A549 (cell line): ENCODE measurements at regions not wholly inside any gene's neighbourhood (a gene's known extent, or its start where the extent isn't known, plus 50 kb on each side); places are given as distances from the start of the nearest gene placed in this dataset.
A peak's percentile ranks its signal among the peaks of the same experiment; 100 is the strongest.

Source experiments
- ATAC-seq, 2 experiments: fragments of 200-7000 bp in 1 of 2; fragments of >200 bp in 1 of 2; cut with Nextera tagmentation in 1 of 2; cut with Tn5 transposase in 1 of 2; 3 replicates each; pipeline versions ENCODE4 v1.8.0 to v1.9.1; 2018 to 2020; ENCODE audit warnings: mild to moderate bottlenecking in 1 of 2, moderate library complexity in 1 of 2
- CTCF ChIA-PET: fragments of 300-600 bp; sonication (Branson Sonifier 250); formaldehyde crosslinking; extraction: SDS; loops from one replicate; lab custom pipeline; 2021; ENCODE audit warnings: antibody characterized with exemption, inconsistent platforms; lab: Yijun Ruan, JAX
- POLR2A ChIA-PET: fragments of 350-600 bp; formaldehyde crosslinking; extraction: SDS; loops from one replicate; lab custom pipeline; 2021; ENCODE audit warnings: antibody characterized with exemption, inconsistent platforms; lab: Yijun Ruan, JAX
- DNase-seq, 2 experiments: peaks; one replicate each; pipeline versions ENCODE4 v3.0.0 to v3.0.0-alpha.2; 2011 to 2016; ENCODE audit warnings: low read depth in 1 of 2, low spot score in 1 of 2
- FAIRE-seq: peaks from 2 replicates; lab custom pipeline; 2011; peaks lifted over from hg19 to GRCh38; lab: Jason Lieb, UNC
- H3K27ac ChIP-seq, 2 experiments: fragments of >200 bp; sonication (Bioruptor Twin); formaldehyde crosslinking; 3 replicates each; pipeline ENCODE4 v1.5.1; 2016 to 2017
- H3K4me1 ChIP-seq: fragments of >200 bp; sonication (Bioruptor Twin); formaldehyde crosslinking; 3 replicates; pipeline ENCODE4 v1.6.1; 2016
- H3K4me2 ChIP-seq: fragments of >200 bp; sonication (Bioruptor Twin); formaldehyde crosslinking; 3 replicates; pipeline ENCODE4 v1.6.1; 2016
- H3K4me3 ChIP-seq: fragments of >200 bp; sonication (Bioruptor Twin); formaldehyde crosslinking; 3 replicates; pipeline ENCODE4 v1.5.1; 2016
- H3K9me3 ChIP-seq: fragments of >200 bp; sonication (Bioruptor Twin); formaldehyde crosslinking; 3 replicates; pipeline ENCODE4 v1.6.1; 2016
- BCL3 ChIP-seq: fragments of >200 bp; sonication (Bioruptor Twin); formaldehyde crosslinking; IDR thresholded peaks from 3 replicates; pipeline ENCODE4 v1.6.1; 2016
- BHLHE40 ChIP-seq: IDR thresholded peaks from 2 replicates; pipeline ENCODE4 v1.6.1; 2012; ENCODE audit warnings: low read depth, low read length, inconsistent platforms
- CEBPB ChIP-seq, 2 experiments: fragments of >200 bp in 1 of 2; sonication (Bioruptor Twin) in 1 of 2; formaldehyde crosslinking in 1 of 2; IDR thresholded peaks; 2 replicates each; pipeline ENCODE4 v1.6.1; 2012 to 2016
- CHD4 ChIP-seq: fragments of 200-600 bp; sonication (generic); IDR thresholded peaks from 2 replicates; pipeline ENCODE4 v1.6.1; 2016; ENCODE audit warnings: antibody characterized with exemption, mild to moderate bottlenecking, borderline replicate concordance
- CTCF ChIP-seq: fragments of >200 bp; sonication (Bioruptor Twin); formaldehyde crosslinking; IDR thresholded peaks from 3 replicates; pipeline ENCODE4 v1.5.1; 2016
- E2F6 ChIP-seq: IDR thresholded peaks from 2 replicates; pipeline ENCODE4 v1.6.1; 2012; ENCODE audit warnings: low read depth, borderline replicate concordance
- EP300 ChIP-seq, 2 experiments: fragments of >200 bp; sonication (Bioruptor Twin); formaldehyde crosslinking; IDR thresholded peaks; 2 replicates in 1 of 2; 3 replicates in 1 of 2; pipeline ENCODE4 v1.6.1; 2016 to 2017
- ESRRA ChIP-seq: fragments of 150-350 bp; IDR thresholded peaks from 2 replicates; pipeline ENCODE4 v1.6.1; 2014; ENCODE audit warnings: mild to moderate bottlenecking, low read length, borderline replicate concordance
- HEYL ChIP-seq: fragments of 250-450 bp; sonication (Bioruptor Pico); IDR thresholded peaks from 2 replicates; pipeline ENCODE4 v1.8.0; 2021; ENCODE audit warnings: mild to moderate bottlenecking, moderate library complexity
- HMGXB4 ChIP-seq: fragments of 250-450 bp; sonication (Bioruptor Pico); IDR thresholded peaks from 2 replicates; pipeline ENCODE4 v1.5.0; 2021; ENCODE audit warnings: mild to moderate bottlenecking, moderate library complexity, borderline replicate concordance
- KDM5A ChIP-seq: fragments of 200-600 bp; sonication (generic); IDR thresholded peaks from 2 replicates; pipeline ENCODE4 v1.6.1; 2016; ENCODE audit warnings: antibody characterized with exemption, mild to moderate bottlenecking
- MAZ ChIP-seq: fragments of 150-350 bp; IDR thresholded peaks from 2 replicates; pipeline ENCODE4 v1.6.1; 2014; ENCODE audit warnings: antibody characterized with exemption, low read depth, low read length, borderline replicate concordance
- NFE2L2 ChIP-seq: fragments of 150-350 bp; conservative IDR thresholded peaks from 2 replicates; pipeline ENCODE4 v1.6.1; 2014; ENCODE audit warnings: low read length
- POLR2AphosphoS2 ChIP-seq: conservative IDR thresholded peaks from 2 replicates; pipeline ENCODE4 v1.6.1; 2012; ENCODE audit warnings: low read length, improper control_type of control experiment, inconsistent platforms
- RAD21 ChIP-seq, 2 experiments: fragments of >200 bp in 1 of 2; sonication (Bioruptor Twin) in 1 of 2; formaldehyde crosslinking in 1 of 2; IDR thresholded peaks in 1 of 2; conservative IDR thresholded peaks in 1 of 2; 2 replicates in 1 of 2; 3 replicates in 1 of 2; pipeline ENCODE4 v1.6.1; 2012 to 2018; ENCODE audit warnings: inconsistent platforms in 1 of 2
- RCOR1 ChIP-seq: fragments of 150-350 bp; IDR thresholded peaks from 2 replicates; pipeline ENCODE4 v1.6.1; 2014; ENCODE audit warnings: antibody characterized with exemption, low read length, low read depth
- TFCP2L1 ChIP-seq: fragments of 250-450 bp; sonication (Bioruptor Pico); IDR thresholded peaks from 2 replicates; pipeline ENCODE4 v1.5.0; 2021; ENCODE audit warnings: mild to moderate bottlenecking
- ZC3H11A ChIP-seq: fragments of 450-650 bp; IDR thresholded peaks from 2 replicates; pipeline ENCODE4 v1.6.1; 2014; ENCODE audit warnings: antibody characterized with exemption, mild to moderate bottlenecking
- ZNF302 ChIP-seq: fragments of 250-450 bp; sonication (Bioruptor Pico); IDR thresholded peaks from 2 replicates; pipeline ENCODE4 v1.9.0; 2021; ENCODE audit warnings: inconsistent platforms, mild to moderate bottlenecking, moderate library complexity
- WGBS: methylation state at CpG from one replicate; pipeline ENCODE4 v1.1.6; 2017; ENCODE audit errors: missing lambda C conversion rate; 5-methylcytosine and 5-hydroxymethylcytosine counted together
- TF ChIP-seq, protein P1 (sequence below): fragments of 250-450 bp; sonication (Bioruptor Pico); IDR thresholded peaks from 2 replicates; pipeline ENCODE4 v1.5.0; 2020; ENCODE audit warnings: low read depth, mild to moderate bottlenecking, moderate library complexity

DNA sequence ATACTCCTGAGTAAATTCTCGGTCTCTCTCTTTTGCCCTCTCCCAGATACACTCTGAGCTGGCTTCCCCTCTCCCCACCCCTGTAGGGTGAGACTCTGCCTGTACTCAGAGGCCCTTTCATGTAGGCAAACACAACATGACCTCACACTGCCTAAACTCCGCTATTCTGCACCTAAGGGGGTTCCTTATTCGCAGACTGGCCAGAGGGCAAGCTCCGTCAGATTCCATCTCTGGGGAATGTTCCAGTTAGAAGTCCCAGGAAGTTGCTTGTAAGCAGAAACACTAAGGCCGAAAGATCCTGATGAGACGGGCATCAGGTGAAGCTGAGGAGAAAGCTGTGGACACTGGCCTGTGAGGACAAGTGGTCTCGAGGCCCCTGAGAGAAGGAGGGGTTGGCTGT lies 165.9 kb downstream of the KTN1 start:
- Histone ChIP-seq H3K4me3 (no peak overlapping the region), H3K4me2 (no peak overlapping the region), H3K27ac (peak overlapping the region in 1 of 2 experiments; percentile 53; a peak in 2 of 6 replicates), H3K4me1 (peaks cover 26% of the 10 kb centered on the region), H3K9me3 (no peaks in the 10 kb centered on the region)
- 83% methylated on average over 7 of the region's 7 CpGs for WGBS
- FAIRE-seq = no peak
- no peak for DNase-seq
- ATAC-seq = no peak
- CTCF ChIA-PET = no interaction called here
- POLR2A ChIA-PET = no interaction called here
- TF ChIP-seq BCL3 = no peak
- no peak for TF ChIP-seq E2F6
- no peak for TF ChIP-seq CHD4
- TF ChIP-seq, protein P1, sequence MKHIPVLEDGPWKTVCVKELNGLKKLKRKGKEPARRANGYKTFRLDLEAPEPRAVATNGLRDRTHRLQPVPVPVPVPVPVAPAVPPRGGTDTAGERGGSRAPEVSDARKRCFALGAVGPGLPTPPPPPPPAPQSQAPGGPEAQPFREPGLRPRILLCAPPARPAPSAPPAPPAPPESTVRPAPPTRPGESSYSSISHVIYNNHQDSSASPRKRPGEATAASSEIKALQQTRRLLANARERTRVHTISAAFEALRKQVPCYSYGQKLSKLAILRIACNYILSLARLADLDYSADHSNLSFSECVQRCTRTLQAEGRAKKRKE (CRISPR knock-in tag) = no peak

GRCh38 chr14:55746558-55746957 lies 166.6 kb downstream of the KTN1 start:
- peaks cover 27% of the 10 kb centered on the region for H3K4me1 ChIP-seq
- ChIA-PET POLR2A (no interaction called here), CTCF (no interaction called here)
- H3K4me2 ChIP-seq = 0 out of 3 replicates have a peak overlapping the region, but pooled peaks have one; percentile 23
- 86% methylated on average over 2 of the region's 2 CpGs for WGBS
- no peaks in the 10 kb centered on the region for H3K9me3 ChIP-seq
- no peak overlapping the region for H3K4me3 ChIP-seq
- ATAC-seq (no peak), DNase-seq (no peak), FAIRE-seq (no peak)
- peak overlapping the region in 1 of 2 experiments; percentile 53; a peak in 2 of 6 replicates for H3K27ac ChIP-seq
- TF ChIP-seq EP300 (IDR thresholded peaks at IDR 0.05) (no peak), TFCP2L1 (CRISPR knock-in tag) (no peak), NFE2L2 (no peak), ZNF302 (CRISPR knock-in tag) (no peak), POLR2AphosphoS2 (no peak), ESRRA (no peak), ZC3H11A (no peak), CEBPB (IDR thresholded peaks at IDR 0.05) (no peak), KDM5A (no peak), HEYL (no peak), RCOR1 (no peak), HMGXB4 (CRISPR knock-in tag) (no peak), BHLHE40 (no peak), RAD21 (conservative IDR thresholded peaks at IDR 0.05 in 1 of 2, IDR thresholded peaks at IDR 0.05 in 1 of 2) (no peak), CTCF (no peak), MAZ (no peak)
- TF ChIP-seq, protein P1 (CRISPR knock-in tag) = no peak
